ENCODE measurements at regions not wholly inside any gene's neighbourhood (a gene's known extent, or its start where the extent isn't known, plus 50 kb on each side); places are given as distances from the start of the nearest gene placed in this dataset.

DNA sequence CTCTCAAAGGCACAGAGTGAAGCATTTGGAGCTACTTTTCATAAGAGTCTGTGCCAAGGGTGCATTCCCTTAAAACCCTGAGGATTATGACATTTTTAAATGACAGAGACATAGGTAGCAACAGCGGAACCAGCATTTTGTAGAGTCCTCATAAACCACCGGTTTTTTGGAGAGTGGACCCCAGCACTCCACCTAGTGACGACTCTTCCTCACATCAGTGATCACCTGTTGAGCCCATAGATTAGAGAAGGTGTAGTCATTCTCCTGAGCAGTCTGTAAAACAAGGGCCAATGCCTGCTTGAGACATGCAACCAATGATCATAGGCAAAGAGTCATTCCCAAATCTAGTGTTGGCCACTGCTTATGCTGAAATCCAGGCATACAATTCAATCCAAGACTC lies 399.1 kb downstream of the GXYLT1 start:
- Mint-ChIP-seq H3K9me3 (peaks cover 3% of the 10 kb centered on the region), H3K36me3 (ENCODE audit: low read depth) (no peaks in the 10 kb centered on the region), H3K27me3 (peaks cover 4% of the 10 kb centered on the region), H3K4me3 (no peak overlapping the region), H3K4me1 (ENCODE audit: low read depth) (no peaks in the 10 kb centered on the region), H3K27ac (no peak overlapping the region)

DNA sequence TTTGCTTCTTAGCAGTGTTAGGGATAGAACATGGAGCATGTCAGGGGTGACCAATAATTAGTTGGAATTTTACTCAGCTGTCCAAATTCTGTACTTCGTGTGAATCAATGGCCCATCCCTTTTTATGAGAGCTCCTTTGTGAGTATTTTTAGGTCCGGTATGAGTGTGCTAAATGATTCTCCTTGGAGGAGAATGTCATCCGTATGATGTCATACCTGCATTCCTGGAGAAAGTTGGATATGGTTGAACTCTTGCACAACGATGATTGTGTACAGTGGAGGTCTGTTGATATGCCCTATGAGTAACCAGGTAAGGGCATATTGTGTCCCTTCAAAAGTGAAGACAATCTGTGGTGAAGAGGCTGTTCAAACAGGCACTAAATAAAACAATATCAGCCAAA lies 400.8 kb downstream of the GXYLT1 start:
- H3K9me3 Mint-ChIP-seq = no peaks in the 10 kb centered on the region
- no peak overlapping the region for H3K4me3 Mint-ChIP-seq
- no peak overlapping the region for H3K27ac Mint-ChIP-seq
- H3K27me3 Mint-ChIP-seq = no peaks in the 10 kb centered on the region
- H3K36me3 Mint-ChIP-seq (ENCODE audit: low read depth) = no peaks in the 10 kb centered on the region
- no peaks in the 10 kb centered on the region for H3K4me1 Mint-ChIP-seq (ENCODE audit: low read depth)

DNA sequence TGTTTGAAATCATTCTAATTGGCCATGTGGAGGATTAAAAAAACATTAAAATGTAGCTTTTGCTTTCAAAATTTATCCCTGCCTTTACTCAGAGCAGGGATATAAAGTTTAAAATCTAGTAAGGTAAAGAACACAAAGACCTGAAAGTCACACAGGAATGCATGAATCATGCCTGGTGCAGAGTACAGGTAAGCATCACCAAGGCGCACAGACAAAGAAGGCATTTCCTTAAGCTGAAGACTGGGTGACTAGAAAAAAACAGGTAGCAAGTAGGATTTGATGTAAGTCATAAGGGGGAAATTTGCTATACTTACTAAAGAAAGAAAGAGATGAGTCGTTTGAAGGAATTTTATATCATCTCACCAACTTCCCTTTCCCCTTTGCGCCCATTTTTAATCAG lies 405.6 kb downstream of the GXYLT1 start:
- Mint-ChIP-seq H3K27me3 (no peaks in the 10 kb centered on the region), H3K36me3 (ENCODE audit: low read depth) (no peaks in the 10 kb centered on the region), H3K4me3 (no peak overlapping the region), H3K9me3 (no peaks in the 10 kb centered on the region), H3K4me1 (ENCODE audit: low read depth) (no peaks in the 10 kb centered on the region), H3K27ac (no peak overlapping the region)

DNA sequence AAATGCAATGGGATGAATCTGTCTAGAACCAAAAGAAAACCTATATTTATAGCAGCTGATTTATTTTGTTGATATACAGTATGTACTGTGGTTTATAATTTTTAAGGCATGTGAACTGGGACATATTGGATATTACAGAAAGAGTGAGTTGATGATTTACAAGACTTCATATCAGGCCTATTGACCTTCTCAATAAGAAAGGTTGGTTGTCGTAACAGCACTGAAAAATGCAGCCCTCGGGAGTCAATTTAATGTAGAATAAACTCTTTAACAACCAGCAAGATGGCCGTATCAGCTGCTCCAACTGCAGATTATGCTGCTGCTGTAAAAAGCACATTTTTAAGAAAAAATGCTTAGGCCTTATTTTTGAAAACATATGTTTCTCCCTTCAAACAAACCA lies 407.3 kb downstream of the GXYLT1 start:
- no peaks in the 10 kb centered on the region for H3K9me3 Mint-ChIP-seq

DNA sequence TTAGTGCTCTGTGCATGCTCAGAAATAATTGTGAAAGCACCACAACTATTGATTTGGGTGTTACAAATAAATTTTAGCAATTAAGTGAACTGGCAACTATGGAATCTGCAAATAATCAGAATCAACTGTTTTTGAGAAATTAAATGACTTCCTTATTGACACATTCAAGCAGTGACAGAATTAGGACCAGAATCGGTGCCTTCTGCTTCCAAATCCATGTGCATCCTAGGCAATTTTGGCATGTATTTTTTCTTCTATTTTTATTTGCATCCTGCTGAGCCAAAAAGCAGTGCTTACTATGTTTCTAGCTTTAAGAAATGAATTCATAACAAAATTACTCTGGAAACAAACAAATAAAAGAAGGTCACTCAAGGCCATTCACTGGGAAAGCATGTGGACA lies 408.2 kb downstream of the GXYLT1 start:
- Mint-ChIP-seq H3K27ac (no peak overlapping the region), H3K4me1 (ENCODE audit: low read depth) (no peaks in the 10 kb centered on the region), H3K27me3 (no peaks in the 10 kb centered on the region), H3K4me3 (no peak overlapping the region), H3K9me3 (no peaks in the 10 kb centered on the region), H3K36me3 (ENCODE audit: low read depth) (no peaks in the 10 kb centered on the region)

More for the DNA sequence above, 407.3 kb downstream of the GXYLT1 start:
- H3K27me3 Mint-ChIP-seq = no peaks in the 10 kb centered on the region
- no peak overlapping the region for H3K4me3 Mint-ChIP-seq
- H3K4me1 Mint-ChIP-seq (ENCODE audit: low read depth) = no peaks in the 10 kb centered on the region
- H3K36me3 Mint-ChIP-seq (ENCODE audit: low read depth) = no peaks in the 10 kb centered on the region
- H3K27ac Mint-ChIP-seq = no peak overlapping the region

DNA sequence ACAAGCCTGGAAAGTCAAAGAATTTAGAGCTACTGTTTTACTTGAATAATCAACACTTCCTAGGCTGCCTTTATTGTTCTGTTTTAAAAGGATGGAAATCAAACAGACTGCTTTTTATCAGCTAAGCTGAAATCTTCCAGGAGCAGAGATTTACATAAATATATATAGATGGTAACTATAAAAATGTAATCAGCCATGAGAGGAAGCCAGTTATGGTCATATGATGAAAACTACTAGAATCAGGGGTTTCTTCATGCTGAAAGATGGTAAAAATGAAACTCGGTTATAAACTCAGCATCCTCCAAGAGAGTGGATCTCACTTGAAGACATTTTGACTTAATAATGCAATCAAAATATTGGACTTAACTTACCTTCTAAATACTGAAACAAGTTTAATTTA lies 413.0 kb downstream of the GXYLT1 start:
- Mint-ChIP-seq H3K36me3 (ENCODE audit: low read depth) (no peaks in the 10 kb centered on the region), H3K27ac (no peak overlapping the region), H3K27me3 (no peaks in the 10 kb centered on the region), H3K9me3 (no peaks in the 10 kb centered on the region), H3K4me3 (no peak overlapping the region), H3K4me1 (ENCODE audit: low read depth) (no peaks in the 10 kb centered on the region)

DNA sequence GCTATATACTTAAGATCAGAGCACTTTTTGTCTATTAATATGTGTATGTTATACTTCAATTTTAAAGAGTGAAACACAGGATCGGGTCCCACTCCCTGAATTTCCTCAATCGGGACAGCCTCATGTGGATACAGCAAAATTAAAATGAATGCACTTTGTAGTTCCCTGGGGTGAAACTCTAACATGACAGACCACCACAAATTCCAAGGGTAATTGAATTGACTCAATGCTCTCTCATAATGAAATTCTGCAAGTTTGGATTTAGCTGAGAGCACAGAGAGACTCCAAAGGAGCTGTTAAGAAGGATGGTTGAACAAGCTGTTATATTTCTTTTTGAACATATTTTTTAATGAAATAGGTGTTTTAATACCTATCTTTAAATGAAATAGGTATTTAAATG lies 413.6 kb downstream of the GXYLT1 start:
- Mint-ChIP-seq H3K27ac (no peak overlapping the region), H3K4me1 (ENCODE audit: low read depth) (no peaks in the 10 kb centered on the region), H3K9me3 (no peaks in the 10 kb centered on the region), H3K36me3 (ENCODE audit: low read depth) (no peaks in the 10 kb centered on the region), H3K27me3 (no peaks in the 10 kb centered on the region), H3K4me3 (no peak overlapping the region)

DNA sequence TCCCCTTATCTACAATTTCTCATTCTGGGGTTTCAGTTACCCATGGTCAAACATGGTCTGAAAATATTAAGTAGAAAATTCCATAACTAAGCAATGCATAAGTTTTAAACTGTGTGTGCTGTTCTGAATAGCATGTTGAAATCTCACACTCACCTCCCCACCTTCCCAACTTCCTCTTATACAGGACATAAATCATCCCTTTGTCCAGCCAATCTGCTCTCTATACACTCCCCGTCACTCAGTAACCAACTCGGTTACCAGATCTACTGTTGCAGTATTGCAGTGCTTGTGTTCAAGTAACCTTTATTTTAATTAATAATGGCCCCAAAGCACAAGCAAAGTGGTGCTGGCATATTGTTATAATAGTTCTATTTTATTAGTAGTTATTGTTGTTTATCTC lies 420.5 kb downstream of the GXYLT1 start:
- no peaks in the 10 kb centered on the region for H3K4me1 Mint-ChIP-seq (ENCODE audit: low read depth)
- H3K4me3 Mint-ChIP-seq = no peak overlapping the region
- H3K27ac Mint-ChIP-seq = no peak overlapping the region
- H3K36me3 Mint-ChIP-seq (ENCODE audit: low read depth) = no peaks in the 10 kb centered on the region
- peaks cover 8% of the 10 kb centered on the region for H3K27me3 Mint-ChIP-seq
- H3K9me3 Mint-ChIP-seq = no peaks in the 10 kb centered on the region

DNA sequence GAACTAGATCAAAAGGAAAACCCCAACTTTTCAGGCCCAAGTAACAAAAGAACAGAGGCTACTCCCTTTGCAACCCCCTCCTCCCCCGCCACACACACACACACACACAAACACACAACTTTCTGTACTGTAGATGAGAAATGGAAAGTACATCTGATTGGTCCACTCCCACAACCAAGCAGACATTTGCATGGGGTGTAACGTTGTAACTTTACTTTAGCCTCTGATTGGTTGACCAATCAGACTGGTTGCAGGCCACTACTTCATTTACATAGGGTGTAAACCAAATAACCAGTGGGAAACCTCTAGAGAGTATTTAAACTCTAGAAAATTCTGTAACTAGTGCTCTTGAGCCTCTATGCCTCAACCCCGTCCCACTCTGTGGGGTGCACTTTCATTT lies 425.5 kb downstream of the GXYLT1 start:
- Mint-ChIP-seq H3K9me3 (no peaks in the 10 kb centered on the region), H3K4me1 (ENCODE audit: low read depth) (no peaks in the 10 kb centered on the region), H3K4me3 (no peak overlapping the region), H3K36me3 (ENCODE audit: low read depth) (no peaks in the 10 kb centered on the region), H3K27me3 (no peaks in the 10 kb centered on the region), H3K27ac (no peak overlapping the region)

DNA sequence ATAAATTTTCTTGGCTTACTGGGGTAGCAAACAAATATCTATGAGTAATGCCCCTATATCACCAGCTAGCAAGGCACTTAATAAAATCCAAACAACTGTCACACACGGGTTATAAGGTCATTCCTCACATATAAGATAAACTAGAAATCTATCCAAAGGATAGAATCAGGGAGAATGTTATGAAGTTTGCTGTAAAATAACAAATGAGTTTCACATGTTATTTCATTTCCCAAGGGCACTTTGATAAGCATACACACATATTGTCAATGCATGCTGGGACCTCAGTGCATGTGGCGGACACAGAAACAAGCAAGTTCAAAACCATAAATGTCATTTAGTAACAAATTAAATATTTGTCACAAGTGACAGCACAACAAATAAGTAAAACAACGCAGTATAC lies 429.4 kb downstream of the GXYLT1 start:
- Mint-ChIP-seq H3K4me1 (ENCODE audit: low read depth) (no peaks in the 10 kb centered on the region), H3K9me3 (no peaks in the 10 kb centered on the region), H3K4me3 (no peak overlapping the region), H3K27ac (no peak overlapping the region), H3K36me3 (ENCODE audit: low read depth) (no peaks in the 10 kb centered on the region), H3K27me3 (no peaks in the 10 kb centered on the region)

DNA sequence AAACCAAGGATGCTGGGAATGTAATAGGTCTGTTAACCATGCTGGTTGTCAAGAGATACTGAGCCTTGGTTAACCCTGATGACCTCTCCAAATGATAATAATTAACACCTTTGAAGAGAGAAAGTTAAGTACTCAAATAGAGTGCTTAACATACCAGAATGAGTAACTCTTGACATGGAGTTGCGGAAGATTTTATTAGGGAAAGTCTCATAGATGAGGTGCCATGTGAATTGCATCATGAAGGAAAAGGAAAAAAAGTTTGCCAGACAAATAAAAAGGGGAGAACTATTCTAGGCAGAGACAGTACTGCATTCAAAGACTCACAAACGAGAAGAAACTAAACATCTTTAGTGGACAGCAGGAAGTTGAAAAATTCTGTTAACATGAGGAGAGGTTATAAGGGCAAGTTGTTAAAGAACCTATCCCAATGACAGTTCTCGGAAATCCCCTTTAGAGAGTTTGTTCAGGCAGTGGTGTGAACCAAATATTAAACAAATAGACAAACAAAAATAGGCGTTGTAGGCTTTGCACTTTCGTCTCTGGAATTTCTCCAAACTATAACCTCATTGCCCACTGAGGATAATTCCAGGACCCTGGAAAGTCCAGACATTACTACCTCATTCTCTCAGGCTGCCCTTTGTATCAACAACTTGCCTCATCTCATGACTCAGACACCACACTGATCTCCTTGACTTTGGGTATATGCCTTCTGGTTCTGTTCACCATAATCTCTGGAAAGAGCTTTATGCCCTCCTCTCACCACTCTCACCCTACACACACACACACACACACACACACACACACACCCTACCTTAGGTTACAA lies 435.0 kb downstream of the GXYLT1 start:
- Mint-ChIP-seq H3K36me3 (ENCODE audit: low read depth) (no peaks in the 10 kb centered on the region), H3K9me3 (no peaks in the 10 kb centered on the region), H3K27ac (no peak overlapping the region), H3K4me3 (no peak overlapping the region), H3K27me3 (peaks cover 5% of the 10 kb centered on the region), H3K4me1 (ENCODE audit: low read depth) (no peaks in the 10 kb centered on the region)

DNA sequence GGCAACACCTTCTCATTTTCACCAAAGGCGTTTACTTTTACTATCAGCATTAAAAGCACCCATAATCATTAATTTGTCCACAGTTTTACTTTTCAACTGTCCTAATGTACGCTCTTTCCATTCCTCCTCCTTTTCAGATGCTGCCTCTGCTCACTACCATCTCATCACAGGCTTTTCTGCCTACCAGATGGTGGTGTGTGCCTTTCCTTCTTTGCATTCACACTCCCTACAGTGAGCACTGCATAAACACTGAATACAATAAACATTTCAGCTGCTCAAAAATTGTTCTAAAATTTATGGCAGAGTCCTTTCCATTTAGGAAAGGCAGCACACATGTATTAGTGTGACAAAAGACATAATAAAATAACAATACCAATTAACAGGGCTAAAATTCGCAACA lies 435.7 kb downstream of the GXYLT1 start:
- H3K9me3 Mint-ChIP-seq = no peaks in the 10 kb centered on the region
- no peak overlapping the region for H3K27ac Mint-ChIP-seq
- no peak overlapping the region for H3K4me3 Mint-ChIP-seq
- peaks cover 5% of the 10 kb centered on the region for H3K27me3 Mint-ChIP-seq
- H3K4me1 Mint-ChIP-seq (ENCODE audit: low read depth) = no peaks in the 10 kb centered on the region
- no peaks in the 10 kb centered on the region for H3K36me3 Mint-ChIP-seq (ENCODE audit: low read depth)

DNA sequence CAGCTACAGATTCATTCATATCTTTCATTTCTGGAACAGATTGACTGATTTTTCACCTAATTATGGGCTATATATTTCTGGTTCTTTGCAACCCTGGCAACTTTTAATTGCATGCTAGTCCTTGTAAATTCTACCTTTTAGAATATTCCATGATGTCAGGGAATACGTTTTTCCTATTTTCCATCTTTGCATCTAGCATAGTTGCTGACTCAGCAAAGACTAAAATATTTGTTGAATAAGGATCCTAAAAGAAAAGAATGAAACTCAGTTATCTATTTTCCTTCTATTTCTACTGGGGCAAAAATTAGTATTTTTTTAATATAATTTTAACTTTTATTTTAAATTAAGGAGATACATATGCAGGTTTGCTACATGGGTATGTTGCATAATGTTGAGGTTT lies 438.3 kb downstream of the GXYLT1 start:
- H3K4me1 Mint-ChIP-seq (ENCODE audit: low read depth) = no peaks in the 10 kb centered on the region
- no peak overlapping the region for H3K27ac Mint-ChIP-seq
- no peaks in the 10 kb centered on the region for H3K36me3 Mint-ChIP-seq (ENCODE audit: low read depth)
- H3K9me3 Mint-ChIP-seq = no peaks in the 10 kb centered on the region
- peaks cover 5% of the 10 kb centered on the region for H3K27me3 Mint-ChIP-seq
- no peak overlapping the region for H3K4me3 Mint-ChIP-seq

DNA sequence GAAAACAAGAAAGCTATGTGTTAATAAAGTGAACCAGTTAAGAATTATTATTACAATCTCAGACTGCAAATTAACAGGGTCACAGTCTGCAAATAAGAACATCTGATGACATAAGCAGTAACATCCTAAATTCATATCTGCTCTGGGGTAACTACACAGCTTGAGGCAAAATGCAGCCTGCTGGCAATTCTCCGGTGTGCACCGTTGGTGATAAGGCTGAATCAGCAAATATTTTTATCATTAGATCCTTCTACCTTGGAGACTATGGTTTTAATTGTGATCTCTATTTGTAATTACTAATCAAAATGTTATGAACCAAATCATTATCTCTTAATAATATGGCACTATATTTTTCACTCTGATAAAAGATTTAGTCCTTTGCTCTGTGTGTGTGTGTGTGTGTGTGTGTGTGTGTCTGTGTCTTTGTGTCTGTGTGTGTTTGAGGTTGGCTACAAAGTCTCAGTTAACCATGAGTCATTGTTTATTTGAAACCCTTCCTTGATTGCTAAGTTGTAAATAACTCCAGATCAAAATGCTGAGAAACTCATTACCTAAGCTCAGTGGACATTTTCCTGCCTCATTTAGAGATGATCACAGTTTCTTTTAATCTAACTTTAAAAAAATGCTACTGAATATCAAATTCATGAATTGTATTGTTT lies 442.6 kb downstream of the GXYLT1 start:
- Mint-ChIP-seq H3K36me3 (ENCODE audit: low read depth) (no peaks in the 10 kb centered on the region), H3K4me3 (no peak overlapping the region), H3K27me3 (no peaks in the 10 kb centered on the region), H3K4me1 (ENCODE audit: low read depth) (no peaks in the 10 kb centered on the region), H3K9me3 (no peaks in the 10 kb centered on the region), H3K27ac (no peak overlapping the region)

DNA sequence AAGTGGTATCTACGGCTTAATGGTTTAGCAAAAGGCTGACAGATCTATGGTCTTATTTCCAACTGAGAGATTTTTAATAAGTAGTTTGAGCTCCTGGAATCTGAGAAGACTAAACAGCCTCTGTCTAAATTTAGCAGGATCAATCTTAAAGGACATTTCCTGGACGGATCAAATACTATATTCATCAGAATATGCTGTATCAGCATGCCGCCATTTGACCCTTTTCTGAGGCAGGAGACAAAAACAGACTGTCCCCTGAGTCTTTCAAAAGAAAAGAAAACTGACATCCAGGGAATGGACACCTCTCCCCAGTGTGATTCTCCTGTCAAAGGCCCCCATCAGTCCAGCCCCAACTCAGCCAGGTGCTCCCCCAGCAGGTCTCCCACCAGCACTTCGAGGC lies 443.7 kb downstream of the GXYLT1 start:
- H3K27ac Mint-ChIP-seq = no peak overlapping the region
- H3K27me3 Mint-ChIP-seq = no peaks in the 10 kb centered on the region

DNA sequence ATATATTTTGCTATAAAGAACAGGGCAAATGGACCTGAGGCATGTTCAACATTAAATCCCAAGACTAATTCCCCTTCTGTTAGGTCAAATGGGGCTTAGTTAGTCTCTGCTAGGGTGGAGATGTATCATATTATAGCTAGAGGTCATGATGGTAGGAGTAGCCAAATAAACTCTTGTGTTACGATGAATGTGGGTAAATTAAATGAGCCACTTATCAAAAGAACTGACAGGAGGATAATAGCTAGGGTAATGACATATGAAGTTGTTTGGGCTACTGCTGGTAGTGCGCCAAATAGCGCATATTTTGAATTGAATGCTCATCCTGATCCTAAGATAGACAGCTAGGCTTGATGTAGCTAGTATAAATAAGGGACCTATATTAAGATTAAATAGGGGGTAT lies 445.0 kb downstream of the GXYLT1 start:
- H3K4me1 Mint-ChIP-seq (ENCODE audit: low read depth) = no peaks in the 10 kb centered on the region
- no peaks in the 10 kb centered on the region for H3K36me3 Mint-ChIP-seq (ENCODE audit: low read depth)
- no peaks in the 10 kb centered on the region for H3K9me3 Mint-ChIP-seq
- no peaks in the 10 kb centered on the region for H3K27me3 Mint-ChIP-seq
- H3K4me3 Mint-ChIP-seq = no peak overlapping the region
- no peak overlapping the region for H3K27ac Mint-ChIP-seq

More for the DNA sequence above, 443.7 kb downstream of the GXYLT1 start:
- H3K4me3 Mint-ChIP-seq = no peak overlapping the region
- no peaks in the 10 kb centered on the region for H3K4me1 Mint-ChIP-seq (ENCODE audit: low read depth)
- no peaks in the 10 kb centered on the region for H3K9me3 Mint-ChIP-seq
- no peaks in the 10 kb centered on the region for H3K36me3 Mint-ChIP-seq (ENCODE audit: low read depth)
